ENCODE measurements at regions not wholly inside any gene's neighbourhood (a gene's known extent, or its start where the extent isn't known, plus 50 kb on each side); places are given as distances from the start of the nearest gene placed in this dataset.

DNA sequence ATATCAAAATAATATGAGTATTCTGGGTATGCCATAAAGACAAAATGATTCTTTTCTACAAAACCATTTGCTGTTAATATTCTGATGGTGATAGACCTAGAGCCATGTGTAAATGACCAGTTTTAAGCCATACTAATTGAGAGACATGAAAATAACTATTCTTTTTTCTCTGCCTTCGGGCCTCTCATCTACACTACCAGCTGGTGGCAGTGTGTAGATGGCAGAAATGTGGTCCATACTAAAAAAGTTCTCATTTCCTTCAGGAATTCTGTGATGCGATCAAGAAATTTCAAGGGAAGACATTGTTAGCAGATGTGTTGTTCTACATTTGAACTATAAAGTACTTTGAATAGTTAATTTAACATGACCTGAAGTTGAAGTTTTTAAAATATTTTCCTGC, 485.2 kb downstream of the TRIB2 start:
- TF ChIP-seq, protein P1, sequence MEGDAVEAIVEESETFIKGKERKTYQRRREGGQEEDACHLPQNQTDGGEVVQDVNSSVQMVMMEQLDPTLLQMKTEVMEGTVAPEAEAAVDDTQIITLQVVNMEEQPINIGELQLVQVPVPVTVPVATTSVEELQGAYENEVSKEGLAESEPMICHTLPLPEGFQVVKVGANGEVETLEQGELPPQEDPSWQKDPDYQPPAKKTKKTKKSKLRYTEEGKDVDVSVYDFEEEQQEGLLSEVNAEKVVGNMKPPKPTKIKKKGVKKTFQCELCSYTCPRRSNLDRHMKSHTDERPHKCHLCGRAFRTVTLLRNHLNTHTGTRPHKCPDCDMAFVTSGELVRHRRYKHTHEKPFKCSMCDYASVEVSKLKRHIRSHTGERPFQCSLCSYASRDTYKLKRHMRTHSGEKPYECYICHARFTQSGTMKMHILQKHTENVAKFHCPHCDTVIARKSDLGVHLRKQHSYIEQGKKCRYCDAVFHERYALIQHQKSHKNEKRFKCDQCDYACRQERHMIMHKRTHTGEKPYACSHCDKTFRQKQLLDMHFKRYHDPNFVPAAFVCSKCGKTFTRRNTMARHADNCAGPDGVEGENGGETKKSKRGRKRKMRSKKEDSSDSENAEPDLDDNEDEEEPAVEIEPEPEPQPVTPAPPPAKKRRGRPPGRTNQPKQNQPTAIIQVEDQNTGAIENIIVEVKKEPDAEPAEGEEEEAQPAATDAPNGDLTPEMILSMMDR (IDR thresholded peaks at IDR 0.05), result no peak
- TF ChIP-seq POLR2A (IDR thresholded peaks at IDR 0.05), result no peak

All from right lobe of liver (tissue), 4 donors.